AG09319 (cell line): ENCODE measurements at regions not wholly inside any gene's neighbourhood (a gene's known extent, or its start where the extent isn't known, plus 50 kb on each side); places are given as distances from the start of the nearest gene placed in this dataset.

Source experiments
- DNase-seq: peaks from one replicate; pipeline ENCODE4 v3.0.0-alpha.2; 2010; ENCODE audit warnings: low read depth; ENCODE audit errors: extremely low read depth
- TF ChIP-seq, protein P1 (sequence below): IDR thresholded peaks from 2 replicates; pipeline ENCODE4 v1.5.1; 2011; ENCODE audit warnings: low read depth, mild to moderate bottlenecking, inconsistent platforms, low read length, moderate library complexity

DNA sequence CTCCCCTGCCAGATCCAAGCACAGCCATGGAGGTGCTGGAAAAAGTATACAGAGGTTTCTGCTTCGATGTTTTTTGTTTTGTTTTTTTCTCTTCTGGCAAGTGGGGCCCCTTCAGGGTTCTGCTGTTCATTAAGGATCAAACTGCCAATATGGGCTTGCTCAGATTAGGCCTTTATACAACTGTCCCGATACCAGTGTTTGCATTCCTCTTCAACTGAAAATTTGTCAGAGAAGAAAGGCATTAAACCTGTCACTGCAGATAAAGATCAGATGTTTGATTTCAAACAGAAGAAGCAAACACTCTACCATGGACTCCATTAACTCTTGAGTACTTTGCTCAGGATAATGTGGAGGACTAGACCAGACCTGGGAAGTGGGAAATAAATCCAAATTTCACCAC is 396.0 kb upstream of the SMIM21 start:
- TF ChIP-seq, protein P1, sequence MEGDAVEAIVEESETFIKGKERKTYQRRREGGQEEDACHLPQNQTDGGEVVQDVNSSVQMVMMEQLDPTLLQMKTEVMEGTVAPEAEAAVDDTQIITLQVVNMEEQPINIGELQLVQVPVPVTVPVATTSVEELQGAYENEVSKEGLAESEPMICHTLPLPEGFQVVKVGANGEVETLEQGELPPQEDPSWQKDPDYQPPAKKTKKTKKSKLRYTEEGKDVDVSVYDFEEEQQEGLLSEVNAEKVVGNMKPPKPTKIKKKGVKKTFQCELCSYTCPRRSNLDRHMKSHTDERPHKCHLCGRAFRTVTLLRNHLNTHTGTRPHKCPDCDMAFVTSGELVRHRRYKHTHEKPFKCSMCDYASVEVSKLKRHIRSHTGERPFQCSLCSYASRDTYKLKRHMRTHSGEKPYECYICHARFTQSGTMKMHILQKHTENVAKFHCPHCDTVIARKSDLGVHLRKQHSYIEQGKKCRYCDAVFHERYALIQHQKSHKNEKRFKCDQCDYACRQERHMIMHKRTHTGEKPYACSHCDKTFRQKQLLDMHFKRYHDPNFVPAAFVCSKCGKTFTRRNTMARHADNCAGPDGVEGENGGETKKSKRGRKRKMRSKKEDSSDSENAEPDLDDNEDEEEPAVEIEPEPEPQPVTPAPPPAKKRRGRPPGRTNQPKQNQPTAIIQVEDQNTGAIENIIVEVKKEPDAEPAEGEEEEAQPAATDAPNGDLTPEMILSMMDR = no peak
- DNase-seq = no peak

GRCh38 chr18:75818383-75818782 is 390.9 kb upstream of the SMIM21 start:
- TF ChIP-seq, protein P1 = no peak
- no peak for DNase-seq

GRCh38 chr18:75815767-75816166 is 388.3 kb upstream of the SMIM21 start:
- TF ChIP-seq, protein P1 = no peak

DNA sequence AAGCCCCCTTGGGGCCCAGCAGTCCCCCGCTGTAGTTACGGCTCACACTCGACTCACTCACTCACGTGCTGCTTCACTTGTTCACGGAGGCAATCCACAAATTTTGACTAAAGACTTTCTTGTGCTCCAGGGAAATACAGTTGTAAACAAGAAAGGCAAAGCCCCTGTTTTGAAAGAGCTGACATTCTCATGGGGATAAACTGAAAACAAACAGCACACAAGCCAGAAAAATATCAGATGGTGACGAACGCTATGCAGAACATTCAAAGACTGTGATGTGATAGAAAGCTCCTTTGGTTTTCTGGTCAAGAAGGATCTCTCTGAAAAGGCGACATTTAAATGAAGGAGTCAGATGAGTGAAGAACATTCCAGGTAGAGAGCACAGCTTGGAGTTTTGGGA is 385.3 kb upstream of the SMIM21 start:
- TF ChIP-seq, protein P1 = no peak
- DNase-seq = no peak

More at GRCh38 chr18:75815767-75816166, 388.3 kb upstream of the SMIM21 start:
- no peak for DNase-seq

- TF ChIP-seq, protein P1 = no peak
- no peak for DNase-seq
Measured at GRCh38 chr18:75810961-75811551, 383.6 kb upstream of the SMIM21 start.

DNA sequence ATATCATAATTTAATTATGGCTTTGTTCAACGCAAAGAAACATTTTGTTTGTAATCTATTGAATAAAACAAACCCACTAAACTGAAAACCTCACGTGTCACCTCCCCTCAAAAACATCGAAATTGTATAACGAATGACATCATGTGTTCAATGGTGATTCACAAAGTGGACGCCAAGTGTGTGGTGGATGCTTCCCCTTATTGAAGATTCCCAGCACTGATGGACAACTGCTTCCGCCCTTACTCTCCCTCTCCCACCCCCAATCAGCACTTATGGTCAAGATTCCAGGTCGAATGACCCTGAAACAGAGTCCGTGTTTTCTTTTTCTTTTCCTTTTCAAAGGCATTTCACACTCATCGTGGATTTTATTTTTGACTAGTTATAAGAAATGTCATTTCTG is 383.0 kb upstream of the SMIM21 start:
- TF ChIP-seq, protein P1 = no peak
- no peak for DNase-seq

DNA sequence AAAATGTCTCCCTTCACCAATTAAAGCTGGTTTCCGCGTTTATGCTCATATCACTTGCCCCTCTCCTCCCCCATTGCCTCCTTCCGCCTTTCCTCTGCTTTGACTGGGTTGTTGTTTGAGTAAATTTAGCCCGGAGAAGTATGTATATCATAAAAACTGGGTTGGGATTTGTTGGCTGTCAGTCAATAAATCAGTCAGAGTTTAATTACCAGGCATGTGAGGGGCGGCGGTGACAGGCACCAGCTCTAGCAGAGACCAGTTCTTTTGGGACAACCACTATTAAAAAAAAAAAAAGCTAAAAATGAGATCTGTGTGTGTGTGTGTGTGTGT is 382.4 kb upstream of the SMIM21 start:
- DNase-seq = no peak
- TF ChIP-seq, protein P1 = no peak
